C1 segment of cervical spinal cord (tissue), 14 donors: ENCODE measurements at regions not wholly inside any gene's neighbourhood (a gene's known extent, or its start where the extent isn't known, plus 50 kb on each side); places are given as distances from the start of the nearest gene placed in this dataset.
A peak's percentile ranks its signal among the peaks of the same experiment; 100 is the strongest.

Source experiments
- DNase-seq, 14 donors: peaks; one replicate each; lab custom pipeline; 2025; lab: John Stamatoyannopoulos, UW

- no peak for DNase-seq
Observed at GRCh38 chr22:46065691-46066454, 84.5 kb upstream of the PPARA start.

GRCh38 chr22:46066691-46067090, 83.6 kb upstream of the PPARA start:
- no peak for DNase-seq

GRCh38 chr22:46067159-46068111, 82.9 kb upstream of the PPARA start:
- no peak for DNase-seq

GRCh38 chr22:46068181-46068592, 82.1 kb upstream of the PPARA start:
- no peak for DNase-seq

GRCh38 chr22:46068593-46069491, 81.5 kb upstream of the PPARA start:
- DNase-seq, result no peak

- DNase-seq, result peak in 8 of 14 donors; percentile 79 to 89 (median 84)
Observed at GRCh38 chr22:46069521-46070214, 80.7 kb upstream of the PPARA start.

- no peak for DNase-seq
Observed at GRCh38 chr22:46070215-46070802, 80.0 kb upstream of the PPARA start.

GRCh38 chr22:46070803-46071450, 79.4 kb upstream of the PPARA start:
- DNase-seq, result peak in 4 of 14 donors; percentile 90 to 98 (median 96)

GRCh38 chr22:46071451-46072109, 78.7 kb upstream of the PPARA start:
- DNase-seq, result peak in 12 of 14 donors; percentile 76 to 98 (median 88)

GRCh38 chr22:46072110-46072881, 78.0 kb upstream of the PPARA start:
- no peak for DNase-seq

GRCh38 chr22:46072981-46073682, 77.2 kb upstream of the PPARA start:
- DNase-seq, result no peak

GRCh38 chr22:46073683-46074504, 76.4 kb upstream of the PPARA start:
- no peak for DNase-seq

- DNase-seq, result no peak
Observed at GRCh38 chr22:46074771-46075551, 75.4 kb upstream of the PPARA start.

- no peak for DNase-seq
Observed at GRCh38 chr22:46075764-46076531, 74.4 kb upstream of the PPARA start.

GRCh38 chr22:46076651-46077339, 73.5 kb upstream of the PPARA start:
- DNase-seq, result no peak
